IMR-90 (cell line): ENCODE measurements at regions not wholly inside any gene's neighbourhood (a gene's known extent, or its start where the extent isn't known, plus 50 kb on each side); places are given as distances from the start of the nearest gene placed in this dataset.

Experiments used
- ATAC-seq: fragments of 200-7000 bp; cut with Tn5 transposase; 2 replicates; pipeline ENCODE4 v1.9.1; 2020; ENCODE audit warnings: low read depth, mild to moderate bottlenecking, moderate library complexity
- BruUV-seq: library from RNA; stranded (reverse); fragments of 400-500 nt; replicated peaks from 2 replicates; lab custom pipeline; 2021; lab: Mats Ljungman, UMichigan
- CTCF ChIA-PET: fragments of 300-600 bp; formaldehyde crosslinking; extraction: SDS; loops from one replicate; lab custom pipeline; 2021; ENCODE audit warnings: antibody characterized with exemption; lab: Yijun Ruan, JAX
- POLR2A ChIA-PET: fragments of 300-600 bp; sonication (Branson Sonifier 250); formaldehyde crosslinking; loops from one replicate; lab custom pipeline; 2022; ENCODE audit warnings: antibody characterized with exemption; ENCODE audit not compliant: unreplicated experiment; lab: Charles Lee
- DNase-seq: peaks from one replicate; pipeline ENCODE4 v3.0.0; 2013
- H2AFZ ChIP-seq: replicated peaks from 2 replicates; pipeline ENCODE3; 2013; ENCODE audit warnings: low read length, mild to moderate bottlenecking; ENCODE audit not compliant: poor library complexity
- H2AK5ac ChIP-seq: 2 replicates; pipeline ENCODE4 v1.6.1; 2013; ENCODE audit warnings: low read depth, low read length, inconsistent platforms
- H2AK9ac ChIP-seq: replicated peaks from 2 replicates; pipeline ENCODE3; 2013; ENCODE audit warnings: mild to moderate bottlenecking, low read depth, low read length, moderate library complexity; ENCODE audit not compliant: poor library complexity
- H2BK120ac ChIP-seq: 2 replicates; pipeline ENCODE4 v1.6.1; 2013; ENCODE audit warnings: low read depth, low read length, inconsistent platforms
- H2BK15ac ChIP-seq: 3 replicates; pipeline ENCODE4 v1.6.1; 2013; ENCODE audit warnings: low read depth, low read length, inconsistent platforms
- H2BK20ac ChIP-seq: 2 replicates; pipeline ENCODE4 v1.6.1; 2013; ENCODE audit warnings: low read depth, mild to moderate bottlenecking, inconsistent platforms, low read length, moderate library complexity
- H2BK5ac ChIP-seq: 2 replicates; pipeline ENCODE4 v1.6.1; 2013; ENCODE audit warnings: mild to moderate bottlenecking, low read depth, low read length, inconsistent platforms; ENCODE audit not compliant: poor library complexity, severe bottlenecking
- H3K14ac ChIP-seq: replicated peaks from 2 replicates; pipeline ENCODE4 v1.6.1; 2013; ENCODE audit warnings: low read depth, low read length, inconsistent platforms
- H3K18ac ChIP-seq: 2 replicates; pipeline ENCODE4 v1.6.1; 2013; ENCODE audit warnings: low read depth, low read length, control low read depth
- H3K23ac ChIP-seq: 2 replicates; pipeline ENCODE4 v1.6.1; 2013; ENCODE audit warnings: low read depth, low read length, inconsistent platforms
- H3K27ac ChIP-seq: 2 replicates; pipeline ENCODE4 v1.5.1; 2013; ENCODE audit warnings: mild to moderate bottlenecking, control low read depth, low read length; ENCODE audit not compliant: insufficient read depth
- H3K27me3 ChIP-seq: 2 replicates; pipeline ENCODE4 v1.6.1; 2013; ENCODE audit warnings: low read length; ENCODE audit not compliant: control insufficient read depth, insufficient read depth
- H3K36me3 ChIP-seq: 2 replicates; pipeline ENCODE4 v1.6.1; 2013; ENCODE audit warnings: low read length, mixed read lengths; ENCODE audit not compliant: control insufficient read depth, insufficient read depth
- H3K4ac ChIP-seq: 2 replicates; pipeline ENCODE4 v1.6.1; 2013; ENCODE audit warnings: low read depth, low read length, inconsistent platforms
- H3K4me1 ChIP-seq: 2 replicates; pipeline ENCODE4 v1.6.1; 2013; ENCODE audit warnings: low read length, mixed read lengths; ENCODE audit not compliant: control insufficient read depth, insufficient read depth
- H3K4me2 ChIP-seq: 2 replicates; pipeline ENCODE4 v1.6.1; 2013; ENCODE audit warnings: low read depth, mild to moderate bottlenecking, control low read depth, low read length, moderate library complexity
- H3K4me3 ChIP-seq: 2 replicates; pipeline ENCODE4 v1.5.1; 2013; ENCODE audit warnings: low read depth, mild to moderate bottlenecking, control low read depth, low read length, moderate library complexity; ENCODE audit not compliant: insufficient read depth
- H3K56ac ChIP-seq: 2 replicates; pipeline ENCODE4 v1.6.1; 2013; ENCODE audit warnings: low read length, inconsistent platforms; ENCODE audit not compliant: insufficient read depth; ENCODE audit errors: extremely low read depth
- H3K79me1 ChIP-seq, 2 experiments: 2 replicates each; pipeline ENCODE4 v1.6.1; 2013; ENCODE audit warnings: low read length in 2 of 2, inconsistent platforms in 1 of 2, low read depth in 1 of 2
- H3K9ac ChIP-seq: 2 replicates; pipeline ENCODE4 v1.6.1; 2013; ENCODE audit warnings: low read depth, low read length, control low read depth
- H3K9me1 ChIP-seq: 2 replicates; pipeline ENCODE4 v1.6.1; 2013; ENCODE audit warnings: low read length, inconsistent platforms; ENCODE audit not compliant: insufficient read depth
- H3K9me3 ChIP-seq: 2 replicates; pipeline ENCODE4 v1.6.1; 2013; ENCODE audit warnings: low read length; ENCODE audit not compliant: control insufficient read depth, insufficient read depth
- H4K20me1 ChIP-seq: 2 replicates; pipeline ENCODE4 v1.6.1; 2013; ENCODE audit warnings: low read length, inconsistent platforms; ENCODE audit not compliant: insufficient read depth
- H4K5ac ChIP-seq: 2 replicates; pipeline ENCODE4 v1.6.1; 2013; ENCODE audit warnings: mild to moderate bottlenecking, low read depth, low read length, control low read depth
- H4K8ac ChIP-seq, 2 experiments: 2 replicates each; pipeline ENCODE4 v1.6.1; 2013; ENCODE audit warnings: low read depth in 2 of 2, low read length in 2 of 2, control low read depth in 1 of 2, inconsistent platforms in 1 of 2
- H4K91ac ChIP-seq: 2 replicates; pipeline ENCODE4 v1.6.1; 2013; ENCODE audit warnings: low read depth, low read length, inconsistent platforms; ENCODE audit not compliant: insufficient read depth
- BHLHE40 ChIP-seq: fragments of 150-350 bp; IDR thresholded peaks from 2 replicates; pipeline ENCODE4 v1.6.1; 2016; ENCODE audit warnings: mild to moderate bottlenecking, low read depth, low read length
- CEBPB ChIP-seq: IDR thresholded peaks from 2 replicates; pipeline ENCODE4 v1.6.1; 2012; ENCODE audit warnings: low read depth, low read length, improper control_type of control experiment
- CHD1 ChIP-seq: IDR thresholded peaks from 2 replicates; pipeline ENCODE4 v1.6.1; 2012; ENCODE audit warnings: low read depth, low read length, improper control_type of control experiment
- CTCF ChIP-seq: conservative IDR thresholded peaks from 2 replicates; pipeline ENCODE4 v1.5.1; 2012; ENCODE audit warnings: mild to moderate bottlenecking, low read depth, low read length, improper control_type of control experiment
- MAZ ChIP-seq: IDR thresholded peaks from 2 replicates; pipeline ENCODE4 v1.6.1; 2012; ENCODE audit warnings: low read depth, mild to moderate bottlenecking, low read length, improper control_type of control experiment, moderate library complexity, borderline replicate concordance
- MXI1 ChIP-seq: IDR thresholded peaks from 2 replicates; pipeline ENCODE4 v1.6.1; 2012; ENCODE audit warnings: low read depth, mild to moderate bottlenecking, low read length, moderate library complexity, borderline replicate concordance
- RAD21 ChIP-seq: IDR thresholded peaks from 2 replicates; pipeline ENCODE4 v1.6.1; 2012; ENCODE audit warnings: low read length, improper control_type of control experiment
- RCOR1 ChIP-seq: IDR thresholded peaks from 2 replicates; pipeline ENCODE4 v1.6.1; 2012; ENCODE audit warnings: mild to moderate bottlenecking, low read length, improper control_type of control experiment; ENCODE audit not compliant: insufficient replicate concordance
- RFX5 ChIP-seq: IDR thresholded peaks from 2 replicates; pipeline ENCODE4 v1.8.0; 2012; ENCODE audit warnings: low read depth, mild to moderate bottlenecking, low read length, moderate library complexity
- SMC3 ChIP-seq: fragments of 150-350 bp; IDR thresholded peaks from 2 replicates; pipeline ENCODE4 v1.6.1; 2016; ENCODE audit warnings: low read depth, mild to moderate bottlenecking, antibody characterized with exemption, low read length, moderate library complexity
- WGBS, 2 experiments: methylation state at CpG; one replicate each; pipeline versions ENCODE4 v1.1.5 to v1.1.7; 2013; ENCODE audit warnings: missing lambda C conversion rate in 2 of 2; ENCODE audit not compliant: insufficient read length in 1 of 2; ENCODE audit errors: extremely low coverage in 2 of 2; 5-methylcytosine and 5-hydroxymethylcytosine counted together
- dilution Hi-C: fragments of 300-500 bp; cut with HindIII; formaldehyde crosslinking; loops from one replicate; pipeline ENCODE4 v1.14.3; 2018; ENCODE audit warnings: low sequenced_read_pairs; ENCODE audit not compliant: unreplicated experiment
- in situ Hi-C: fragments of 300-500 bp; cut with MboI; formaldehyde crosslinking; loops from 3 replicates; pipeline ENCODE4 v1.14.3; 2019; ENCODE audit warnings: low sequenced_read_pairs, inconsistent platforms, mixed read lengths
- intact Hi-C: fragments of 100-400 bp; cut with micrococcal nuclease; formaldehyde crosslinking; loops from 2 replicates; pipeline ENCODE4 v1.10.0; 2022

GRCh38 chr2:196422361-196422760 lies 217.2 kb upstream of the CCDC150 start:
- Histone ChIP-seq H3K9ac (no peak overlapping the region), H3K23ac (no peak overlapping the region), H2BK15ac (no peak overlapping the region), H2AK5ac (no peak overlapping the region), H3K4ac (no peak overlapping the region), H3K79me1 (no peaks in the 10 kb centered on the region), H3K9me1 (no peaks in the 10 kb centered on the region), H2BK5ac (no peak overlapping the region), H3K14ac (no peak overlapping the region), H4K5ac (no peak overlapping the region), H2AK9ac (no peak overlapping the region), H3K27ac (no peak overlapping the region), H3K56ac (no peak overlapping the region), H2AFZ (no peak overlapping the region), H3K9me3 (no peaks in the 10 kb centered on the region), H3K4me1 (no peaks in the 10 kb centered on the region), H4K20me1 (no peaks in the 10 kb centered on the region), H4K91ac (no peak overlapping the region), H3K18ac (no peak overlapping the region), H3K4me2 (no peak overlapping the region), H4K8ac (no peak overlapping the region), H3K36me3 (no peaks in the 10 kb centered on the region), H2BK20ac (no peak overlapping the region), H3K4me3 (no peak overlapping the region), H3K27me3 (no peaks in the 10 kb centered on the region), H2BK120ac (no peak overlapping the region)
- TF ChIP-seq RCOR1: no peak
- no peak for TF ChIP-seq RFX5
- TF ChIP-seq CHD1: no peak
- TF ChIP-seq SMC3: no peak
- no peak for TF ChIP-seq CEBPB
- no peak for TF ChIP-seq RAD21
- no peak for TF ChIP-seq MXI1
- TF ChIP-seq CTCF: no peak
- TF ChIP-seq BHLHE40: no peak
- TF ChIP-seq MAZ: no peak
- DNase-seq: no peak
- dilution Hi-C loops: no loop called here
- no peak for ATAC-seq
- CTCF ChIA-PET: interaction anchor here (0.9 kb wide), 1 partner anchor 20 kb away, joined by 3 read pairs; no protein-coding TSS in a partner anchor
- in situ Hi-C loops: no loop called here
- no CpG with 5 or more reads among the region's 2 CpGs for WGBS, 2 experiments
- BruUV-seq: no TSS peak
- intact Hi-C loops: no loop called here
- POLR2A ChIA-PET: no interaction called here
